Naive thymus-derived CD4-positive, alpha-beta T cell (primary cell): ENCODE measurements at regions not wholly inside any gene's neighbourhood (a gene's known extent, or its start where the extent isn't known, plus 50 kb on each side); places are given as distances from the start of the nearest gene placed in this dataset.
A peak's percentile ranks its signal among the peaks of the same experiment; 100 is the strongest.

ENCODE experiments used
- ATAC-seq: fragments of 150-1000 bp; cut with Tn5 transposase; 2 replicates; pipeline ENCODE4 v1.10.0; 2021; ENCODE audit warnings: mild to moderate bottlenecking, moderate library complexity
- CTCF ChIA-PET: fragments of 350-600 bp; sonication (Branson Sonifier 250); formaldehyde crosslinking; loops from one replicate; lab custom pipeline; 2021; ENCODE audit warnings: antibody characterized with exemption; lab: Charles Lee
- POLR2A ChIA-PET: fragments of 350-600 bp; sonication (Branson Sonifier 250); formaldehyde crosslinking; loops from one replicate; lab custom pipeline; 2021; ENCODE audit warnings: antibody characterized with exemption, inconsistent platforms; lab: Charles Lee
- DNase-seq, 9 donors: peaks; one replicate each; pipeline versions ENCODE4 v3.0.0 to v3.0.0-alpha.2; 2020 to 2022; ENCODE audit warnings: mixed read lengths in 1 of 9
- H3K27ac ChIP-seq: one replicate; pipeline ENCODE4 v1.7.0; 2013; ENCODE audit warnings: mild to moderate bottlenecking, low read depth, low read length, moderate library complexity
- H3K27me3 ChIP-seq, 2 donors: one replicate each; pipeline ENCODE4 v1.7.0; 2013; ENCODE audit warnings: low read length in 2 of 2, mild to moderate bottlenecking in 2 of 2, moderate library complexity in 2 of 2; ENCODE audit not compliant: control insufficient read depth in 2 of 2, insufficient read depth in 2 of 2
- H3K36me3 ChIP-seq, 3 experiments: 1 replicate in 2 of 3; 2 replicates in 1 of 3; pipeline ENCODE4 v1.7.0; 2013; ENCODE audit warnings: low read length in 3 of 3, mild to moderate bottlenecking in 3 of 3, moderate library complexity in 1 of 3; ENCODE audit not compliant: insufficient read depth in 3 of 3, control insufficient read depth in 2 of 3
- H3K4me1 ChIP-seq, 2 donors: one replicate each; pipeline ENCODE4 v1.7.0; 2013; ENCODE audit warnings: low read length in 2 of 2, mild to moderate bottlenecking in 2 of 2, moderate library complexity in 1 of 2; ENCODE audit not compliant: control insufficient read depth in 2 of 2, insufficient read depth in 2 of 2
- H3K4me3 ChIP-seq: 2 replicates; pipeline ENCODE4 v1.7.0; 2013; ENCODE audit warnings: mild to moderate bottlenecking, low read length
- H3K9me3 ChIP-seq, 3 experiments: 1 replicate in 2 of 3; 2 replicates in 1 of 3; pipeline ENCODE4 v1.7.0; 2013; ENCODE audit warnings: low read length in 3 of 3; ENCODE audit not compliant: control insufficient read depth in 2 of 3
- H3K27ac Mint-ChIP-seq, 9 donors: one replicate each; pipeline ENCODE4 v1.8.0; 2020 to 2022; ENCODE audit warnings: mixed read lengths in 9 of 9, mild to moderate bottlenecking in 8 of 9, moderate library complexity in 5 of 9, inconsistent platforms in 2 of 9
- H3K27me3 Mint-ChIP-seq, 5 donors: one replicate each; pipeline ENCODE4 v1.8.0; 2021 to 2022; ENCODE audit warnings: mixed read lengths in 5 of 5, mild to moderate bottlenecking in 1 of 5
- H3K36me3 Mint-ChIP-seq, 5 donors: one replicate each; pipeline ENCODE4 v1.8.0; 2020 to 2022; ENCODE audit warnings: mixed read lengths in 5 of 5, mild to moderate bottlenecking in 3 of 5, inconsistent platforms in 1 of 5
- H3K4me1 Mint-ChIP-seq, 7 donors: one replicate each; pipeline ENCODE4 v1.8.0; 2020 to 2022; ENCODE audit warnings: mixed read lengths in 7 of 7, mild to moderate bottlenecking in 3 of 7, inconsistent platforms in 1 of 7
- H3K4me3 Mint-ChIP-seq, 10 donors: one replicate each; pipeline ENCODE4 v1.8.0; 2020 to 2022; ENCODE audit warnings: mild to moderate bottlenecking in 10 of 10, mixed read lengths in 10 of 10, moderate library complexity in 6 of 10, inconsistent platforms in 2 of 10
- H3K9me3 Mint-ChIP-seq, 11 donors: one replicate each; pipeline ENCODE4 v1.8.0; 2020 to 2022; ENCODE audit warnings: mixed read lengths in 11 of 11, mild to moderate bottlenecking in 4 of 11, inconsistent platforms in 1 of 11, moderate library complexity in 1 of 11
- intact Hi-C, 2 donors: fragments of 100-400 bp; cut with micrococcal nuclease; formaldehyde crosslinking; loops; one replicate each; pipeline ENCODE4 v1.15.1; 2023

DNA sequence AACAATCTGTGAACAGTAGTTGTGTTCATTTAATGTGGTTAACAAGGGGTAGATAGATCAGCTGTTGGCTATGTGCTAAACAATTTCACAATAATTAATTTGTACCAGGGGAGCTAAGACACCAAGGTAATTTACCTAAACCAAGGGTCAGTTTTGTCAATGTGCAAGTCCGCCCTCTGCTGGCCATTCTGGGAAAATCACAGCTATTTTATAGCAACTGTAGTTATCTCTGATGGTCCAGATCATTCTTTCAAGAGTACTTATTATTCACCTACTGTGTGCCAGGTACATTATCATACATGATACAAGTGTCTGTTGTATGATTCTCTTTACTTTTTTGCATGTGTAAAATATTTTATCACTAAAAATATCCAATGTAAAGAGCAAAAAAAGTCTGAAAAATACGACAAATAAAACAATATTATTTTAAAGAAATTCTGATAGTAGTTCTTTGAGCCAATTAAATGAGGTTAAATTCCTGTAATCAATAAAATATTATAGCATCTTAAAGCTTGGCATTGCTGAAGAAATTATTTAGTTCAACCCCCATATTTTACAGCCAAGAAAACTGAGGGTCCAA, 312.3 kb upstream of the FAM78B start:
- intact Hi-C loops, result loop anchor here (1.0 to 5.0 kb wide), 5 partner anchors 346 to 1086 kb away; no protein-coding TSS in a partner anchor
- Mint-ChIP-seq H3K4me1 (peaks cover 0 to 3% (median 0%) of the 10 kb centered on the region in 7 donors), H3K27me3 (peaks cover 0 to 6% (median 0%) of the 10 kb centered on the region in 5 donors), H3K9me3 (no peaks in the 10 kb centered on the region), H3K27ac (no peak overlapping the region), H3K4me3 (no peak overlapping the region), H3K36me3 (no peaks in the 10 kb centered on the region)
- no peaks in the 10 kb centered on the region for H3K9me3 ChIP-seq
- peak in 7 of 9 donors; percentile 17 to 41 (median 29) for DNase-seq
- ChIA-PET CTCF (interaction anchor here (0.6 to 3.1 kb wide), 6 partner anchors 10 to 580 kb away, joined by 3 to 24 read pairs (median 4); no protein-coding TSS in a partner anchor), POLR2A (interaction anchor here (0.6 kb wide), 1 partner anchor 11 kb away, joined by 3 read pairs; no protein-coding TSS in a partner anchor)
- peak; percentile 62 for ATAC-seq
- H3K36me3 ChIP-seq, result no peaks in the 10 kb centered on the region
- no peak overlapping the region for H3K27ac ChIP-seq
- H3K4me3 ChIP-seq, result no peak overlapping the region
- H3K4me1 ChIP-seq, result no peaks in the 10 kb centered on the region
- no peaks in the 10 kb centered on the region for H3K27me3 ChIP-seq

- Mint-ChIP-seq H3K27me3 (peaks cover 0 to 3% (median 0%) of the 10 kb centered on the region in 5 donors), H3K4me1 (peaks cover 0 to 17% (median 0%) of the 10 kb centered on the region in 7 donors), H3K4me3 (no peak overlapping the region), H3K27ac (no peak overlapping the region), H3K36me3 (peaks cover 0 to 4% (median 0%) of the 10 kb centered on the region in 5 donors), H3K9me3 (peaks cover 0 to 1% (median 0%) of the 10 kb centered on the region in 11 donors)
- Histone ChIP-seq H3K27ac (no peak overlapping the region), H3K36me3 (no peaks in the 10 kb centered on the region), H3K27me3 (no peaks in the 10 kb centered on the region), H3K9me3 (no peaks in the 10 kb centered on the region), H3K4me1 (peaks cover 9 to 12% of the 10 kb centered on the region in 2 donors), H3K4me3 (no peak overlapping the region)
- CTCF ChIA-PET, result no interaction called here
- intact Hi-C loops, result loop anchor here in 1 of 2 donors (10.0 kb wide), 3 partner anchors 320 to 890 kb away; partner anchors contain the start of gene FAM78B
- ATAC-seq (no peak), DNase-seq (no peak)
- POLR2A ChIA-PET, result no interaction called here
Observed at GRCh38 chr1:166484471-166484870, 317.7 kb upstream of the FAM78B start.

DNA sequence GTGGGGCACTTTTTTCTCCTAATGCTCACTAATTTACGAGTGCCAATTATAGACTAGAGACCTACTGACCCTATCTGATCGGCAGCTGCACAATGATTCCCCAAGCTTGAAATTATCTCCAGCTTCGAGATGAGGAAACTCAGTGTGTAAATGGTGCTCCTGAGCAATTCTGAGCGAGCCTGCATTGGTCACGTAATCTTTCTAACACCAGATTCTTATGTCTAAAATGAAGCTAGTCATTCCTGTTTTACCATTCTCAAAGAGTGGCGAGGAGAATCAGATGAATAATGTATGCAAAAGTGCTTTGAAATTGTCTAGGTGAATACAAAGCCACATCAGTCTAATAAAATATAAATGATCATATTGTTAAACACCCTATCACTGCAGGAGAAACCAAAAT, 318.1 kb upstream of the FAM78B start:
- CTCF ChIA-PET, result no interaction called here
- peaks cover 0 to 3% (median 0%) of the 10 kb centered on the region in 5 donors for H3K27me3 Mint-ChIP-seq
- intact Hi-C loops, result loop anchor here in 1 of 2 donors (10.0 kb wide), 3 partner anchors 320 to 890 kb away; partner anchors contain the start of gene FAM78B
- H3K4me3 Mint-ChIP-seq, result no peak overlapping the region
- no peaks in the 10 kb centered on the region for H3K36me3 ChIP-seq
- no peak for DNase-seq
- peaks cover 0 to 1% (median 0%) of the 10 kb centered on the region in 11 donors for H3K9me3 Mint-ChIP-seq
- H3K27ac ChIP-seq, result no peak overlapping the region
- H3K36me3 Mint-ChIP-seq, result peaks cover 0 to 4% (median 0%) of the 10 kb centered on the region in 5 donors
- no peak for ATAC-seq
- peaks cover 0 to 17% (median 0%) of the 10 kb centered on the region in 7 donors for H3K4me1 Mint-ChIP-seq
- no peaks in the 10 kb centered on the region for H3K9me3 ChIP-seq
- H3K4me3 ChIP-seq, result no peak overlapping the region
- H3K4me1 ChIP-seq, result peaks cover 11 to 13% of the 10 kb centered on the region in 2 donors
- POLR2A ChIA-PET, result no interaction called here
- H3K27me3 ChIP-seq, result no peaks in the 10 kb centered on the region
- H3K27ac Mint-ChIP-seq, result no peak overlapping the region

- peaks cover 0 to 17% (median 0%) of the 10 kb centered on the region in 7 donors for H3K4me1 Mint-ChIP-seq
- no peak for DNase-seq
- CTCF ChIA-PET, result no interaction called here
Observed at GRCh38 chr1:166485620-166486019, 318.8 kb upstream of the FAM78B start.

DNA sequence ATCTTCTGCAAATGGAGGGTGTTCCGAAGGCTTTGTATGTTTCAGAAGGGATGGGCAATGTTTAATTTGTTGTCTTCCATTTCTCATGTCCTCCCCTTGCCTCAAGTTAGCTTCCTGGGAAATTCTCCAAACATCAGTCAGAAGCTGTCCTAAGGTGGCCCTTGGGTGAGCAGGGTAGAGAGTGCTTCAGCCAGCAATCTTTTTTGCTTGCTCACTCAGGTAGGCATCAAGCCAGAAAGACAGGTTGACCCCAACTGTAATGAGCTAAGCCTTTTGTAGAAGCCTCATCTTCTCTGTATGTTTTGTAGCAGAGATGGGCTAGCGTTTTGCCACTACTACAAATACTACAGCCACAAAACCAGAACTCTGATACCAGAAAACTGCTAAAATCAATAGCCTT, 321.5 kb upstream of the FAM78B start:
- peak overlapping the region; percentile 81 for H3K27ac ChIP-seq
- no peak overlapping the region for H3K4me3 Mint-ChIP-seq
- H3K27me3 Mint-ChIP-seq, result peaks cover 0 to 1% (median 0%) of the 10 kb centered on the region in 5 donors
- H3K9me3 ChIP-seq, result no peaks in the 10 kb centered on the region
- no peak for DNase-seq
- peaks cover 0 to 4% (median 0%) of the 10 kb centered on the region in 5 donors for H3K36me3 Mint-ChIP-seq
- H3K9me3 Mint-ChIP-seq, result peaks cover 0 to 4% (median 0%) of the 10 kb centered on the region in 11 donors
- peak overlapping the region in 3 of 9 donors; percentile 34 to 76 (median 66) for H3K27ac Mint-ChIP-seq
- H3K36me3 ChIP-seq, result no peaks in the 10 kb centered on the region
- ATAC-seq, result no peak
- H3K4me1 ChIP-seq, result peaks cover 15 to 17% of the 10 kb centered on the region in 2 donors
- POLR2A ChIA-PET, result no interaction called here
- H3K27me3 ChIP-seq, result no peaks in the 10 kb centered on the region
- H3K4me1 Mint-ChIP-seq, result peaks cover 0 to 20% (median 0%) of the 10 kb centered on the region in 7 donors
- intact Hi-C loops, result loop anchor here in 1 of 2 donors (10.0 kb wide), 3 partner anchors 324 to 894 kb away; partner anchors contain the start of gene FAM78B
- no peak overlapping the region for H3K4me3 ChIP-seq
- CTCF ChIA-PET, result interaction anchor here (3.7 kb wide), 1 partner anchor 9 kb away, joined by 24 read pairs; no protein-coding TSS in a partner anchor

More at GRCh38 chr1:166485620-166486019, 318.8 kb upstream of the FAM78B start:
- no peaks in the 10 kb centered on the region for H3K9me3 ChIP-seq
- H3K27me3 ChIP-seq, result no peaks in the 10 kb centered on the region
- no peaks in the 10 kb centered on the region for H3K36me3 ChIP-seq
- H3K27ac ChIP-seq, result no peak overlapping the region
- Mint-ChIP-seq H3K27me3 (peaks cover 0 to 3% (median 0%) of the 10 kb centered on the region in 5 donors), H3K4me3 (no peak overlapping the region), H3K27ac (no peak overlapping the region), H3K9me3 (peaks cover 0 to 1% (median 0%) of the 10 kb centered on the region in 11 donors), H3K36me3 (peaks cover 0 to 4% (median 0%) of the 10 kb centered on the region in 5 donors)
- no peak overlapping the region for H3K4me3 ChIP-seq
- intact Hi-C loops, result loop anchor here in 1 of 2 donors (10.0 kb wide), 3 partner anchors 321 to 891 kb away; partner anchors contain the start of gene FAM78B
- H3K4me1 ChIP-seq, result peaks cover 15 to 17% of the 10 kb centered on the region in 2 donors
- no peak for ATAC-seq
- POLR2A ChIA-PET, result no interaction called here

GRCh38 chr1:166489356-166489669, 322.5 kb upstream of the FAM78B start:
- H3K36me3 ChIP-seq, result no peaks in the 10 kb centered on the region
- no peak overlapping the region for H3K4me3 Mint-ChIP-seq
- intact Hi-C loops, result loop anchor here (1.0 to 10.0 kb wide), 4 partner anchors 325 to 895 kb away; partner anchors contain the start of genes FAM78B (in 1 of the 2) and TADA1 (in 1 of the 2)
- ChIA-PET POLR2A (interaction anchor here (1.0 to 1.8 kb wide), 2 partner anchors 10 to 858 kb away, joined by 3 to 6 read pairs; partner anchors contain the start of gene MGST3), CTCF (interaction anchor here (3.7 kb wide), 1 partner anchor 10 kb away, joined by 24 read pairs; no protein-coding TSS in a partner anchor)
- H3K36me3 Mint-ChIP-seq, result peaks cover 0 to 4% (median 0%) of the 10 kb centered on the region in 5 donors
- H3K4me3 ChIP-seq, result peak overlapping the region; percentile 92
- H3K4me1 ChIP-seq, result peaks cover 15 to 17% of the 10 kb centered on the region in 2 donors
- peaks cover 0 to 6% (median 0%) of the 10 kb centered on the region in 11 donors for H3K9me3 Mint-ChIP-seq
- no peak for ATAC-seq
- H3K9me3 ChIP-seq, result no peaks in the 10 kb centered on the region
- DNase-seq, result peak in 1 of 9 donors; percentile 1
- no peaks in the 10 kb centered on the region for H3K27me3 Mint-ChIP-seq
- H3K27ac Mint-ChIP-seq, result no peak overlapping the region
- H3K4me1 Mint-ChIP-seq, result peaks cover 0 to 20% (median 0%) of the 10 kb centered on the region in 7 donors
- no peaks in the 10 kb centered on the region for H3K27me3 ChIP-seq
- H3K27ac ChIP-seq, result peak overlapping the region; percentile 81
